ENCODE measurements at regions not wholly inside any gene's neighbourhood (a gene's known extent, or its start where the extent isn't known, plus 50 kb on each side); places are given as distances from the start of the nearest gene placed in this dataset.
"Not testable (repeated sequence)": the region's sequence is repeated elsewhere in the genome, so short reads cannot be mapped to it uniquely, and the experiment has no call there.

GRCh38 chr21:9246010-9246409, 1275.4 kb upstream of the TPTE start:
- intact Hi-C loops (cut with DNase I); DNase-seq: not testable (repeated sequence)
- ATAC-seq (ENCODE audit: poor library complexity) = peak; percentile 31

GRCh38 chr21:9246481-9247289, 1274.7 kb upstream of the TPTE start:
- DNase-seq; intact Hi-C loops (cut with DNase I): not testable (repeated sequence)
- ATAC-seq (ENCODE audit: poor library complexity) = peak; percentile 76

GRCh38 chr21:9247290-9247613, 1274.1 kb upstream of the TPTE start:
- intact Hi-C loops (cut with DNase I); DNase-seq: not testable (repeated sequence)
- peak; percentile 57 for ATAC-seq (ENCODE audit: poor library complexity)

GRCh38 chr21:9247616-9248317, 1273.6 kb upstream of the TPTE start:
- intact Hi-C loops (cut with DNase I); DNase-seq: not testable (repeated sequence)
- peak; percentile 56 for ATAC-seq (ENCODE audit: poor library complexity)
